GM18870 (cell line): ENCODE measurements at regions not wholly inside any gene's neighbourhood (a gene's known extent, or its start where the extent isn't known, plus 50 kb on each side); places are given as distances from the start of the nearest gene placed in this dataset.
"Not testable (repeated sequence)": the region's sequence is repeated elsewhere in the genome, so short reads cannot be mapped to it uniquely, and the experiment has no call there.

ENCODE experiments used
- ATAC-seq: cut with Tn5 transposase; IDR thresholded peaks from one replicate; pipeline ENCODE4 v1.9.1; 2021; ENCODE audit warnings: moderate library complexity; ENCODE audit not compliant: unreplicated experiment

GRCh38 chr4:170729236-170729635 lies 639.5 kb upstream of the AADAT start:
- ATAC-seq, result no peak

- ATAC-seq, result no peak
These were observed 634.4 kb upstream of the AADAT start for GRCh38 chr4:170724191-170724590.

GRCh38 chr4:170723171-170723570 lies 633.4 kb upstream of the AADAT start:
- no peak for ATAC-seq

GRCh38 chr4:170721812-170722373 lies 632.1 kb upstream of the AADAT start:
- no peak for ATAC-seq

GRCh38 chr4:170716868-170717267 lies 627.1 kb upstream of the AADAT start:
- peak; percentile 67 for ATAC-seq

GRCh38 chr4:170705907-170706306 lies 616.2 kb upstream of the AADAT start:
- ATAC-seq, result no peak

GRCh38 chr4:170700064-170700463 lies 610.3 kb upstream of the AADAT start:
- ATAC-seq, result no peak

GRCh38 chr4:170698334-170698733 lies 608.6 kb upstream of the AADAT start:
- peak; percentile 78 for ATAC-seq

GRCh38 chr4:170697845-170698244 lies 608.1 kb upstream of the AADAT start:
- peak; percentile 68 for ATAC-seq

- no peak for ATAC-seq
These were observed 607.3 kb upstream of the AADAT start for GRCh38 chr4:170697045-170697444.

- ATAC-seq, result no peak
These were observed 601.4 kb upstream of the AADAT start for GRCh38 chr4:170691168-170691567.

GRCh38 chr4:170687751-170688150 lies 598.0 kb upstream of the AADAT start:
- no peak for ATAC-seq

GRCh38 chr4:170685701-170686100 lies 595.9 kb upstream of the AADAT start:
- not testable (repeated sequence) for ATAC-seq

- no peak for ATAC-seq
These were observed 593.0 kb upstream of the AADAT start for GRCh38 chr4:170682558-170683294.

- ATAC-seq, result not testable (repeated sequence)
These were observed 592.3 kb upstream of the AADAT start for GRCh38 chr4:170682087-170682486.

GRCh38 chr4:170675568-170676262 lies 586.0 kb upstream of the AADAT start:
- peak; percentile 68 for ATAC-seq

GRCh38 chr4:170674176-170674575 lies 584.4 kb upstream of the AADAT start:
- no peak for ATAC-seq

- ATAC-seq, result no peak
These were observed 582.7 kb upstream of the AADAT start for GRCh38 chr4:170672381-170672965.

- peak; percentile 38 for ATAC-seq
These were observed 581.4 kb upstream of the AADAT start for GRCh38 chr4:170671171-170671570.

GRCh38 chr4:170667814-170668213 lies 578.1 kb upstream of the AADAT start:
- no peak for ATAC-seq

GRCh38 chr4:170666909-170667308 lies 577.2 kb upstream of the AADAT start:
- peak; percentile 51 for ATAC-seq

GRCh38 chr4:170662250-170662649 lies 572.5 kb upstream of the AADAT start:
- ATAC-seq, result no peak
